ENCODE measurements at regions not wholly inside any gene's neighbourhood (a gene's known extent, or its start where the extent isn't known, plus 50 kb on each side); places are given as distances from the start of the nearest gene placed in this dataset.

GRCh38 chr15:87167706-87168105 lies 1088.0 kb downstream of the AGBL1 start:
- no peaks in the 10 kb centered on the region for H3K36me3 ChIP-seq
- intact Hi-C loops (cut with DNase I), result no loop called here
- no peak for TF ChIP-seq POLR2AphosphoS5 (IDR thresholded peaks at IDR 0.05)
- TF ChIP-seq CTCF (IDR thresholded peaks at IDR 0.05), result no peak
- no peak for TF ChIP-seq EP300 (IDR thresholded peaks at IDR 0.05)
- no peak for TF ChIP-seq POLR2A (IDR thresholded peaks at IDR 0.05; ENCODE audit: low read depth)
- H3K27me3 ChIP-seq, result no peaks in the 10 kb centered on the region
- no peaks in the 10 kb centered on the region for H3K4me1 ChIP-seq
- no peaks in the 10 kb centered on the region for H3K9me3 ChIP-seq
- 50% methylated on average over 1 of the region's 1 CpG for WGBS
- H3K4me3 ChIP-seq, result no peak overlapping the region
- DNase-seq (ENCODE audit: extremely low spot score), result no peak
- no peak overlapping the region for H3K27ac ChIP-seq (replicated peaks in 1 of 4)

GRCh38 chr15:87167055-87167454 lies 1087.4 kb downstream of the AGBL1 start:
- TF ChIP-seq EP300 (IDR thresholded peaks at IDR 0.05), result no peak
- TF ChIP-seq POLR2AphosphoS5 (IDR thresholded peaks at IDR 0.05), result no peak
- no peak for TF ChIP-seq CTCF (IDR thresholded peaks at IDR 0.05)
- DNase-seq (ENCODE audit: extremely low spot score), result no peak
- Histone ChIP-seq H3K4me1 (no peaks in the 10 kb centered on the region), H3K4me3 (no peak overlapping the region), H3K27me3 (no peaks in the 10 kb centered on the region), H3K27ac (replicated peaks in 1 of 4) (no peak overlapping the region), H3K9me3 (no peaks in the 10 kb centered on the region), H3K36me3 (no peaks in the 10 kb centered on the region)
- intact Hi-C loops (cut with DNase I), result no loop called here

- no peaks in the 10 kb centered on the region for H3K36me3 ChIP-seq
- H3K27ac ChIP-seq (replicated peaks in 1 of 4), result no peak overlapping the region
- no peak for DNase-seq (ENCODE audit: extremely low spot score)
- intact Hi-C loops (cut with DNase I), result no loop called here
- TF ChIP-seq EP300 (IDR thresholded peaks at IDR 0.05), result no peak
- H3K4me1 ChIP-seq, result no peaks in the 10 kb centered on the region
- H3K9me3 ChIP-seq, result no peaks in the 10 kb centered on the region
- WGBS, result 97% methylated on average over 4 of the region's 4 CpGs
- H3K4me3 ChIP-seq, result no peak overlapping the region
- H3K27me3 ChIP-seq, result no peaks in the 10 kb centered on the region
Measured at GRCh38 chr15:87155771-87156170, 1076.1 kb downstream of the AGBL1 start.

GRCh38 chr15:87154761-87155160 lies 1075.1 kb downstream of the AGBL1 start:
- TF ChIP-seq EP300 (IDR thresholded peaks at IDR 0.05), result no peak
- no peak for TF ChIP-seq POLR2AphosphoS5 (IDR thresholded peaks at IDR 0.05)
- no peak for TF ChIP-seq POLR2A (IDR thresholded peaks at IDR 0.05; ENCODE audit: low read depth)
- no peak for TF ChIP-seq CTCF (IDR thresholded peaks at IDR 0.05)
- intact Hi-C loops (cut with DNase I), result no loop called here
- no peaks in the 10 kb centered on the region for H3K36me3 ChIP-seq

GRCh38 chr15:87151202-87151748 lies 1071.6 kb downstream of the AGBL1 start:
- no peaks in the 10 kb centered on the region for H3K9me3 ChIP-seq
- WGBS, result 90% methylated on average over 2 of the region's 2 CpGs
- TF ChIP-seq POLR2A (IDR thresholded peaks at IDR 0.05; ENCODE audit: low read depth) (no peak), CTCF (IDR thresholded peaks at IDR 0.05) (no peak), EP300 (IDR thresholded peaks at IDR 0.05) (no peak), POLR2AphosphoS5 (IDR thresholded peaks at IDR 0.05) (no peak)
- no peaks in the 10 kb centered on the region for H3K36me3 ChIP-seq
- intact Hi-C loops (cut with DNase I), result no loop called here
- H3K27me3 ChIP-seq, result no peaks in the 10 kb centered on the region
- H3K4me1 ChIP-seq, result no peaks in the 10 kb centered on the region
- H3K27ac ChIP-seq (replicated peaks in 1 of 4), result no peak overlapping the region
- DNase-seq (ENCODE audit: extremely low spot score), result no peak
- no peak overlapping the region for H3K4me3 ChIP-seq

More at GRCh38 chr15:87154761-87155160, 1075.1 kb downstream of the AGBL1 start:
- DNase-seq (ENCODE audit: extremely low spot score), result no peak
- no peak overlapping the region for H3K27ac ChIP-seq (replicated peaks in 1 of 4)
- no peaks in the 10 kb centered on the region for H3K9me3 ChIP-seq
- H3K27me3 ChIP-seq, result no peaks in the 10 kb centered on the region
- H3K4me1 ChIP-seq, result no peaks in the 10 kb centered on the region
- H3K4me3 ChIP-seq, result no peak overlapping the region
